ENCODE measurements at regions not wholly inside any gene's neighbourhood (a gene's known extent, or its start where the extent isn't known, plus 50 kb on each side); places are given as distances from the start of the nearest gene placed in this dataset.
"Not testable (repeated sequence)": the region's sequence is repeated elsewhere in the genome, so short reads cannot be mapped to it uniquely, and the experiment has no call there.

DNA sequence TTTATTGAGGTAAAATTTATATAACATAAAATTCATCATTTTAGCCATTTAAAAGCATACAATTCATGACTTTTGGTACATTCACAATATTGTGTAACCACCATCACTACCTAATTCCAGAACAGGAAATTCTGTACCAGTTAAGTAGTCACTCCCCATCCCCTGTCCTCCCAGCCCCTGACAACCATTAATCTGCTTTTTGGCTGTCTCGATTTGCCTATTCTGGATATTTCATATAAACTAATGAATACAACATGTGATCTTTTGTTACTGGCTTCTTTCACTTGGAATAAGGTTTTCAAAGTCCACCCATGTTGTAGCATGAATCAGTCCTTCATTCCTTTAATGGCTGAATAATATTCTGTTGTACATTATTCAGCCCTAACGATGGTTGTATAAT is 115.6 kb upstream of the KLF14 start:
- DNase-seq (ENCODE audit: low read depth in 2 of 2) = no peak

DNA sequence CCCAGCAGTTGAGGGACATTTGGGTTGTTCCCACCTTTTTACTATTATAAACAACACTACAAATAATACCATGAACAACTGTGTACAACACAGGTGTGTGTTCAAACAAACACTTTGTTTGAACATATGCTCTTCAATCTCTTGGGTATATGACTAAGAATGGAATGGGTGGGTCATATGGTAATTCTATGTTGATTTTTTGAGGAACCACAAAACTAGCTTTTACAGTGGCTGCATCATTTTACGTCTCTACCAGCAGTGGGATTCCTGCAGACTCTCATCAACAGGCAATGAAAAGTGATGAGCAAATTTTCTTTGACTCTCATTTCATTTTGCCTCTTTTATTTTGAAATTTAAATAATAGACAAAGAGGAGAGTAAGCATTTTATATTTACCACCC is 116.9 kb upstream of the KLF14 start:
- DNase-seq (ENCODE audit: low read depth in 2 of 2) = no peak

DNA sequence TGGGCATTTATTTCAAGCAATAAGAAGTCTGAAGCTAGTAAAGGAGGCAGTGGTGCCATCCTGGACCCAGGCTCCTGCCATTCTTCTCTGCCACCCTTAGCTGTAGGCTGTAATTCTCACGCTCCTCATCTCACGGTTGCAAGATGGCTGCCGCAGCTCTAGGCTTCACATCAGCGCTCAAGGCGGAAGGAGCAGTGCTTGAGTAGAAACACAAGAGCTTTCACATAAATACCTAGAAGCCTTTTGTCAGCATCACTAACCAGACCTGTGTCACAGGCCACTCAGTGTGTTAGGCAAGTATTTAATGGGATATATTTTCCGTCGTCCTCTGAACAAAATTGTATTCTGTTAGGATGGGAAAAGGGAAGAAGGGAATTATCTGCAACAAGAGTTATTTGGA is 118.9 kb upstream of the KLF14 start:
- DNase-seq (ENCODE audit: low read depth in 2 of 2) = no peak

DNA sequence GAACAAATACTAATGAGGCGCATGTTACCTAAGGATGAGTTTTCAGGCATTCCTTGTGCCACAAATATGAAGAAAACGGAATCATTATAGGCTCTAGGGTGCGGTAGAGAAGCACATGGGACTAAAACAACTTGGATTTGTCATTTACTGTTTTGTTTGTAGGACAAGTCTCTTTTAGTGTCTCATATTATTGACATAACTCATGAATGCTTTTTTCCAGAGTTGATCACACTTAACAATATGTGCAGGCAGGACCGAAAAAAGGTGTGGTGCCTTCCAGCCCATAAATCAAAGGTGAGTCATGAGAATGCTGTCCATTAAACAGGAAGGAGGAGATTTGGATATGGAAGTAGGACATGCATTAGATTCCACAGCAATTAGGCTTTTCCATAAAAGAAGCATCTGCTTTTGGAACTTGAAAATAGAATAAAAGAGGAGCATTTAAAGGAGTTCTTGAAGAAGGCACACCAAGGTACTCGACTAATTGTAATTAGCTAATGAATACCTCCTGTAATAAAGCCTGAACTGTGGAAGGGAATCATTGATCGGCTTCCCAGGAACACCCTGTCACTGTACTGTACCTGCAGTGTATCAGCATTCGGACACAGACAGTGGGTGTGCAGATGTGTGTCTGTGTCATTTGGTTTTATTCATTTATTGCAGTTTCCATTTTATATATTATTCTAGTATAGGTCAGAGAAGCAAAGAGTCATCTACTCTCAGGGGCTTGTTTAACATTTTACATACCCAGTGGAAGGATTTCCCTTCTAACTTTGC is 119.7 kb upstream of the KLF14 start:
- DNase-seq (ENCODE audit: low read depth in 2 of 2) = no peak

DNA sequence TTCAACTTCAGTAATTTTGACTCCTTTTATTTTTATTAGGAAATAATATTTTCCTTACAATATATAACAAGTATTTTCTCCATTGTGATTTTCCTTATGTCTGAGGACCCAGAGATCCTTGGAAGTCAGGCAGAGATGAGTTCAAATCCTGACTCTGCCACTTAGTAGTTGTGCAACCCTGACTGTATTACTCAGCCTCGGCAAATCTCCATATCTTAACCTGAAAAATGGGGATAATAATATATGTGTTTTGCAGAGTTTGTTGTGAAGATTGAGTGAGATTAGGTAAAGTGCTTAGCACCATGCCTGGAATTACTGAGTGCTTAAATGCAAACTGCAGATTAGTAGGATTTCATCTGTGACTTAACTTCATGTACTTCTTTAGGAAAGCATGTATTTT is 120.5 kb upstream of the KLF14 start:
- no peak for DNase-seq (ENCODE audit: low read depth in 2 of 2)

DNA sequence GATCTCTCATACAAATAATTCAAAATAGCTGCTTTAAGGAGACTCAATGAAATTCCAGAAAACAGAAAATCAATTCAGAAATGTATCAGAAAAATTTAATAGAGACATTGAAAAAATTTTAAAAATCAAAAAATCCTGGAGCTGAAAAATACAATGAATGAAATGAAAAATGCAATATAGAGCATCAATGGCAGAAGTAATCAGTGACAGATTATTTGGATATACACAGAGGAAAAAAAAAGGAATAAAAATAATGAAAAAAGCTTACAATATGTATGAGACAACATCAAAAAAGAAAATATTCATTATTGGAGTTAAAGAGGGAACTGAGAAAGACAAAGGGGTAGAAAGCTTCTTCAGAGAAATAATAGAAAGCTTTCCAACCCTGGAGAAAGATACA is 122.9 kb upstream of the KLF14 start:
- DNase-seq (ENCODE audit: low read depth in 2 of 2) = no peak

DNA sequence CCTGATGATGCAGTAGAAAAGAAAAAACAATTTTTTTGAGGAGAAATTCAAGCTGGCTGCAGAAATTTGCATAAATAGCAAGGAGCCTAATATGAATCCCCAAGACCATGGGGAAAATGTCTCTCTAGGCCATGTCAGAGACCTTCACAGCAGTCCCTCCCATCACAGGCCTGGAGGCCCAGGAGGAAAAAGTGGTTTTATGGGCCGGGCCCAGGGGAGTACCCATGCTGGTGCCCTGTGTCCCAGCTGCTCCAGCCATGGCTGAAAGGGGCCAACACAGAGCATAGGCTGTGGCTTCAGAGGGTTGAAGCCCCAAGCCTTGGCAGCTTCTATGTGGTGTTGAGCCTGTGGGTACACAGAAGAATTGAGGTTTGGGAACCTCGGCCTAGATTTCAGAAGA is 126.8 kb upstream of the KLF14 start:
- not testable (repeated sequence) for DNase-seq (ENCODE audit: low read depth in 2 of 2)

DNA sequence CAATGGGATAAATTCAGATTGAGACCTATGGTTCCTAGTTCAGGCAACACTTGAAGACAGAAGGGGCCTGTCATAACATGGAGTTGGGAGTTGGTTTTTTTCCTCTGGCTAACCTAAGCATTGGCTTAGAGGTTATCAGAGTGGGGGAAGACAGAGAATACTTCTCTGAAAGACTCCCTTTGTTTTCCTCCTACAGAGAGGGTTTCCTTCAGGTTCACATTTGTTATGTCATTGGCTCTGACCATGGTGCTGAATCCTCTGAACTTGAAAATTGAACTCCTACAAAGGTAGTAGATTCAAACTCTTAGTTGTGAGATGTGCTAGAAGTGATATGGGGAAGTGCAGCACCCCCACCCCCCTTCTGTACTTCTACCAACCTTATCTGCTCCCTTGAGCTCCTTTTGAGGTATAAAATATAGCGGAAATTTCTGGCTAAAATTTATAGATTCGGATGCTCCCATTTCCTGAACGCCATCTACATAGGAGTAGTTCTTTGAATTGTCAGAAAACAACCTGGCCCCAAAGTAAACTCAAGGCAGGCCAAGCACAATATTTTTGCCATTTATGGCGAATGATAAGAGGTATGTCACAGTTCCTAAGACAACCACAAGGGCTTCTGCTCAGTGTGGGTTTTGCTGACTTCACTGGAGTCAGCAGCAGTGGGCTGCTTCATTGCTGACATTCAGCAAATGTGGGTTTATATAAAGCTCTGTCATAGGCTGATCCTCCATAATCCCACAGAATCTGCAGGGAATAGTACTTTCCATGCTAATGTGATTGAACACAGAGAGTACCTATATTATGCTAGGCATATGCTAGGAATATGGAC is 131.6 kb upstream of the KLF14 start:
- DNase-seq (ENCODE audit: low read depth in 2 of 2) = no peak

DNA sequence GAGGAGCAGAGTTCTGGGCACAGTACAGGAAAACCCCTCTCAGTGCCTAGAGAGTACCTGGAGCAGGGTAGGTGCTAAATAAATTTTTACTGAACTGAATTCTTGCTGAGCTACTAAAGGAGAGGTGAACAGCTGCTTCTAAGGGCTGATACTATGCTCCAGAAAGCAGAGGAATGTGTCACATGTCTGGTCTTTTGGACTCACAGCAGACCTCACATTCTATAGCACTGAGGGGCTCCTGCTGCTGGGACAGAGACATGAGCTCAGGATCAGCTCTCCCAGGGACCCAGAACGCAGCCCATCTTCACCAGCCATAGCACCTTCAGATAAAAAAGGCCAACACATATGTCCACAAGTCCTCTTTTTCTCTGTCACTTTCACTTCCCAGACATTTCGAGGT is 133.0 kb upstream of the KLF14 start:
- no peak for DNase-seq (ENCODE audit: low read depth in 2 of 2)

DNA sequence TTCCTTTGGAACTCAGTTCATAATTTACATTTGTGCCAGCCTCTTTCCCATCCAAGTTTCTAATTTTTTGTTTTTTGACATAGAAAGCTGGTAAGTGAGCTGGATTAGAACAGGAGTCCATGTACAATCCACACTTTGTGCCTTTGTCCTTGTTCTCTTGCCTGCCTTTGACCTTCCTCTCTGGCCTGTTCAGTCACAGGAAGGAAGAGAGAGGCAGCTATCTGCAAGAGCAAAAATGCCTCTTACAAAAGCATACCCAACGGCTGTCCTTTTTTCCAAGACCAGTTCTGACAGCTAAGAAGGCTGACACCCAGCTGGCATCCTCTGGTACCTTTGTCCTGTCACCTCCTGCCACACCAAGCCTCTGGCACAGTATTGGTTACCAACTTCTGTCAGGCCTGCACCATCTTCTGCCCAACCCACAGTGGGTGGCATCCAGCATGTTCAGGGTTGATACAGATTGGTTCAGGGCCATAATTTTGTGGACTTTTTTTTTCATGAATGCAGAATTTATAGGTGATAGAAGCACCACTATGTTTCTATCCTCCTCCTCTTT is 133.7 kb upstream of the KLF14 start:
- DNase-seq (ENCODE audit: low read depth in 2 of 2) = no peak

DNA sequence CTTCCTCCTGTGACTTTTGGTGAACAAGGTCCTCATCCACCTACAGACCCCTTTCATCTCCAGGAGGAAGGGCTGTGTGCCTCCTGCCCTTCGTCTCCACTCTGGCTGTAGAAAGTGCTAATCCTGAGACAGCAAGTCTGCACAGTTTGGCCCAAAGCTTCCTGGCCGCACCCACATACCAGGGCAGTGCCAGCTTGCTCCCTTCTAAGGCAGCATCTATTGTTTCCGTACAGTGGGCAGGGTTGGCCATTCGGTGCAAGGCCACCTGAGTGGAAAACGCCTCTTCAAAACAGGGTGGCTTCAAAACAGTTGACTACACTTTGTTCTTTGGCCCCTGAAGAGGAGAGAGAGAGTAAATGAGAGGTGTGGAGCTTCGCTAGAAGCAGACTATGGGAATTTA is 134.1 kb upstream of the KLF14 start:
- DNase-seq (ENCODE audit: low read depth in 2 of 2) = no peak

DNA sequence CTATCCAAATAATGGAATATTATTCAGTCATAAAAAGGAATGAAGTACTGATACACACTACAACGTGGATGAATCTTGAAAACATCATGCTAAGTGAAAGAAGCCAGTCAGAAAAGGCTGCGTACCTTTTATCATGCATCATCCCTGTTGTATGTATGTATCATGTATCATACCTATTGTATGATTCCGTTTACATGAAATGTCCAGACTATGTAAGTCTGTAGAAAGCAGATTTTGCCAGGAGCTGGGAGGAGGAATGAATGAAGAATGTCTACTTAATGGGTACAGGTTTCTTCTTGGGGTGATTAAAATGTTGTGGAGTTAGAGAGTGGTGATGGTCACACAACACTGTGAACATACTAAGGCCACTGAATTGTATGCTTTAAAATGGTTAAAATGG is 135.9 kb upstream of the KLF14 start:
- no peak for DNase-seq (ENCODE audit: low read depth in 2 of 2)

DNA sequence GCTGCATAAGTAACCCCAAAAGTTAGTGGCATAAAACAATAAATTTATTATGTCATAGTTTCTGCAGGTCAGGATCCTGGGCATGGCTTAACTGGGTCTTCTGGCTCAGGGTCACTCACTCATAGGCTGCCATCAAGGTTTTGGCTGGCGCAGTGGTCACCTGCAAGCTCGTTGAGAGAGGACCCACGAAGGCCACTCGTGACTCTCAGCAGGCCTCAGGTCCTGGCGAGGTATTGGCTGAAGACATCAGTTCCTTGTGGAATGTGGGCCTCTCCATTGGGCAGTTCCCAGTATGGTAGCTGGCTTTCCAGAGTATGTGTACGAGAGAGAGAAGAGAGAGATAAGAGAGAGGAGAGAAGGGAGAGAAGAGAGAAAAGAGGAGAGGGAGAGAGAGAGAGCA is 138.3 kb upstream of the KLF14 start:
- DNase-seq (ENCODE audit: low read depth in 2 of 2) = no peak

DNA sequence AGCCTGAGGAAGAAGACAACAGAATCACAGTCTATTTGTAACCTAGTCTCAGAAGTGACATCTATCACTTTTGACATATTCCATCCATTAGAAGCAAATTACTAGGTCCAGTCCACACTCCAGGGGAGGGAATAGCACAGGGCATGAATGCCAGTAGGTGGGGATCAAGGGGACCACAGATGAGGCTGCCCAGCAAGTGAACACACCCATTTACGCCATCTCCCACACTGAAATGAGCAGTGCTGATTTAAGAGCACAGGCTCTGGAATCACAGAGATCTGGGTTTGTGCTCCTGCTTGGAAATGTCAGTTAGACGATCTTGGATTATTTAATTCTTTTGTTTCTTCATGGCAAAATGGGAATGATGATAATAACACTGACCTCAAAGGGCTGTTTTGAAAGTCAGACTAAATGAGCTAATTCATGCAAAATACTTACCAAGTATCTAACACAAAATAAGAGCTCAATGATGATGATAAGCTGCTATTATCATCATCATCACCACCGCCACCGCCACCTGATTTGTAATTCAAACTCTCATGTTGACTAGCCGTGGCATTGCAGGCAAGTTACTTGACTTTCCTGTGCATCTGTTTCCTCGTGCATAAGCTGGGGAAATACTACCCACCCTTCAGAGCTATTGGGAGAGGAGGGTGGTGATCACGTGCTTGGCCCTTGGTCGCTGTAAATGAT is 138.9 kb upstream of the KLF14 start:
- DNase-seq (ENCODE audit: low read depth in 2 of 2) = no peak

DNA sequence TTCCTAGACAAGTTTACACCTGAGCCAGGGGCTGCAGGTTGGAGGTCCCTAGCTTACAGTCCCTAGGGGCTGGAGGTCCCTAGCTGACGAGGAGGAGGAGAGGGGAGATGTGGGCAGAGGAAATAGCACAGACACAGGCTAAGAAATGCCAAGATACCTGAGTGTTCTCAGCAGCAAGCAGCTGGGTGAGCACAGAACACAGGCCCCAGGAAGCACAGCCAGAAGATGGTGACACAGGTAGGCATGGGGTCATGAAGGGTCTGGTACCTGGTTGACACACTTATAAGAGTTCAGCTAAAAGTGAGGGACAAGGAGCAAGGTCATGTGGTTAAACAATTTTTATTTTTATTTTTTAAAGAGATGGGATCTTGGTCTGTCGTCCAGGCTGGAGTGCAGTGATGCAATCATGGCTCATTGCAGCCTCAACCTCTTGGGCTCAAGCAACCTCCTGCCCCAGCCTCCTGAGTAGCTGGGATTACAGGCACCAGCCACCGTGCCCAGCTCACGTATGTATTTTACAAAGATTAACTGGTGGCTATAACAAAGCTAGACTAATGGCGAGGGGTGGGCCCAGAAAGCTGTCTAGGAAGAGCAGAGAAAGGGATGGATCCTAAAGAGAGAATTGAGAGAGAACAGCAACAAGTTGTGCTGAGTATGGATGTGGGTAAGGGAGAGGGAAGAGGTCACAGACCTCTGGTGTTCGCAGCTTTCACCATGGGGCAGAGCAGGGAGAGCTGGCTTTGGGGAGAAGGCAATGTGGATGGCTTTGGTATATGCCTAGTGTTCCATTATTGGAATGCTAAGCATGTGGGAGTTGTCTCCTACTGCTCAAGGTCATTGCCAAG is 140.3 kb upstream of the KLF14 start:
- DNase-seq (ENCODE audit: low read depth in 2 of 2) = no peak

DNA sequence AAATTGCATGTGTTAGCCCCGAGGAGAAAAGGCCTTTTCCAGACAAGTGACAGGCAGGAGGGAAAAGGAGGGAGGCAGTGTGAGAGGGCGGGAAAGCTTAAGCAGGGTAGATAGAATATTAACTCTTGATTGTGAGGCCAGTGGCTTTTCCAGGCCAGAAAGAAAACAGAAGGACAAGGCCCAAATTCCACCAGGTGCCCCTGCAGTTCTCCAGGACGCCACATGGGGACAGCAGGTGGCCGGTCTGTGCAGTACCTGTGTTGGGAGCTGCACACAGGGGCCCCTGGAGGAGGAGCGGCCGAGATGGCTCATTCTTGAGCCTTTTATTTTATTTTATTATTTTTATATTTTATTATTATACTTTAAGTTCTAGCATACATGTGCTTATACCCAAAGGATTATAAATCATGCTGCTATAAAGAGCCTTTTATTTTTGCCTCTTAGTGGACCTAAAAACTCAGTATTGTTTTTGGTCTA is 141.3 kb upstream of the KLF14 start:
- DNase-seq (ENCODE audit: low read depth in 2 of 2) = no peak

DNA sequence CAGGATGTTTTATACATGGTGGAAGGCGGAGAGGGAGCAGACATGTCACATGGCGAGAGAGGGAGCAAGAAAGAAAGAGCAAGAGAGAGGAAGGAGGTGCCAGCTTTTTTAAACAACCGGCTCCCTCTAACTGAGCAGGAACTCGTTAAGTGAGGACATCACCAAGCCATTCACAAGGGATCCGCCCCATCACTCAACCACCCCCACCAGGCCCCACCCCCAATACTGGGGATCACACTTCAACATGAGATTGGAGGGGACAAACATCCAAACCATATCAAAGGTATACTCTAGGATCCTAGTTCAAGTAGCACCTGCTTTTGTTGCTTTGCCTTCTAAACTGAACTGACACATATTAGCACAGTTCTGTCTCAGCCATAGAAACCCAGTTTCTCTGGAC is 141.9 kb upstream of the KLF14 start:
- no peak for DNase-seq (ENCODE audit: low read depth in 2 of 2)

DNA sequence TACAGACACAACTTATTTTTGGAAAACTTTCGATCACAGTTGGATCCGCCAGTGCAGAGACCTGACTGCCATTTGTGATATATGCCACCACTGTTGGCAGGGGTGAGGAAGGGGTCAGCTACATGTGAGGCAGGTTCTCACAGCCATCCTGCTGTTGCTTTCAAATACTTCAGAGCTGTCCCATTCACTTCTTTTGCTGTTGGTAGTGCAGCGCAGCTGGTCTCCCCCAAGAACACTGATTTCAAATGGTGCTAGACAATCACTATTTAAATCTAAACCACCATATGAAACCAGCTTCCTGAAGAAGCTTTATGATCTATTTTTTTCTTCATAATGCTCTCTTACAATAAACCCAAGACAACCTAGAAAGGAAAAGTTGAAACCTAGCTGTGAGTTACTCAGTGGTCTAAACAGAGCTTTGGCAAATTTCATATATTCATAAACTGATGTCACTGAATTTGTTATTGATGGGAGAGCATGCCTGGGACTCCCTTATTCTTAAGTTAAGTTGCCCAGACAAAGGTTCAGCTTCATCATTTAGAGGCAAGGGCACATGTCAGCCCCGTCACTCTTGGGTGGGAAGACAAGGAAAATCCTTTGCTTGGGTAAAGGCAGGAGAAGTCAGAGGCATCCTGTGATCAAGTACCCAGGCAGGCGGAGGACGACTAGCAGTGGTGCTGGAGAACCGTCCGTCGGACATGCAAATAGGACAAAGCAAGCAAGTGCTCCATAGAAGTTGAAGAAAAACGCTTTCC is 143.4 kb upstream of the KLF14 start:
- DNase-seq (ENCODE audit: low read depth in 2 of 2) = no peak

DNA sequence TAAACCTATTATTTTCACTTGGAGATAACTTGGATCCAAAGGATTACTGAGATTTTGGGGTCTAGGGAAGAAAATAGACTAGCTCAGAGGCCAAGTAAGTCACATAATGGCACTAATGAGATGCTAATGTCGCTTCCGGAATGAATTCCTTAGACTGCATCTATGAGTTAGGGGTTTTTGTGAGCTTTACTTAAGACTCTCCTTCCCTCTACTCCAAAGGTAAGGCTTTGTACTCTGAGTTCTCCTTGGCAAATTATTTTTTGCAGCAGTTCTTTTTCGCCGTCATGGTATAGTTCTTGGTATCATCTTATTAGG is 143.9 kb upstream of the KLF14 start:
- DNase-seq (ENCODE audit: low read depth in 2 of 2) = no peak

DNA sequence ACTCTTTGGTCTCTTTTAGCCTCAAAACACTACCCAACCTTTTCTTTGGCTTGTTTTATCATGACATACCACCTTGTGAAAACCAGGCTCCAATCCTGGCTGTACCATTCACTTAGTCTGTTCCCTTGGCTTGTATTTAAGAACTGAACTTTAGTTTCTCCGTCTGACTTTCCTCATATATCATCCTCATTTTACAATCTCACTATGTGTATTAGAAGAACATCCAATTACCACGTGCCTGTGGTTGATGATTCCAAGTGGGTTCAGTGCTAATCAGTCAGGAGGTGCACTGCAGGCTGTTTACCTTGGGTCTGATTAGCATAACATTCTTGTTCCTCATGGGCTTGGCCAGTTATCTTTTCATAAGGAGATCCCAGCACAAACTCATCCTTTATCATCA is 144.8 kb upstream of the KLF14 start:
- DNase-seq (ENCODE audit: low read depth in 2 of 2) = no peak

DNA sequence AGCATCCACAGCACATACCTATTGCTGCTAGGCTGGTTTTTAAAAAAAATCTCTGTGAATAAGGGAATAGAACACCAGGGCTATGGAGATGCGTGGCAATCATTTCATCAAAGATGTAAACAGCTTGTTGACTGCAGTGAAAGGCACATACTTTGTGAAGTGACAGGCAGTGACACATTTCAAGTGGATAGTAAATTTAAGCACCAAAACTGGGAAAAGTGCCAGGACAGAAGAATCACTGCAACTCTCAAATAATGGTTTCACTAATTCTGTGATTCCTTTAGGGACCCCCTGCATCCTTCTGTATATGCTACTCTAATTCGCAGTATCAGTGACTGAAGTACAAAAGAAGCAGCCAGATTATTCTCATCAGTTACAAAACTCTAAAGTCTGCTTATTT is 145.2 kb upstream of the KLF14 start:
- DNase-seq (ENCODE audit: low read depth in 2 of 2) = no peak
